ENCODE measurements at regions not wholly inside any gene's neighbourhood (a gene's known extent, or its start where the extent isn't known, plus 50 kb on each side); places are given as distances from the start of the nearest gene placed in this dataset.

DNA sequence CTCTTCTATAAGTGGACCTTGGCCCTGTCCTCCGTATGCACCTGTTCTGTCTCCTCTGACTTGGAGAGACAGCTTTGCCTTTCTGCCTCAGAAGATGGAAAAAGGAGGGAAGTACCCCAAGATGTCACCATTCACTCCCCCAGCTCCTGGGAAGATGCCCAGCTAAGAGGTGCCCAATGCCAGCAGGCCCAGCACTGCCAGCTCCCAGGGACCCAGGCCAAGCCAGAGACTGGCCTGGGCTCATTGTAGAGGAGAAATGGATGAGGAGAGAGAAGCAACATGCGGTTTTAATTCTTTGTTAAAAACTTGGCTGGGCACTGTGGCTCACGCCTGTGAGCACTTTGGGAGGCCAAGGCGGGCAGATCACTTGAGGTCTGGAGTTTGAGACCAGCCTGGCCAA is 111.5 kb upstream of the ZNF507 start:
- no peak for DNase-seq (ENCODE audit: low read depth in 2 of 2)

DNA sequence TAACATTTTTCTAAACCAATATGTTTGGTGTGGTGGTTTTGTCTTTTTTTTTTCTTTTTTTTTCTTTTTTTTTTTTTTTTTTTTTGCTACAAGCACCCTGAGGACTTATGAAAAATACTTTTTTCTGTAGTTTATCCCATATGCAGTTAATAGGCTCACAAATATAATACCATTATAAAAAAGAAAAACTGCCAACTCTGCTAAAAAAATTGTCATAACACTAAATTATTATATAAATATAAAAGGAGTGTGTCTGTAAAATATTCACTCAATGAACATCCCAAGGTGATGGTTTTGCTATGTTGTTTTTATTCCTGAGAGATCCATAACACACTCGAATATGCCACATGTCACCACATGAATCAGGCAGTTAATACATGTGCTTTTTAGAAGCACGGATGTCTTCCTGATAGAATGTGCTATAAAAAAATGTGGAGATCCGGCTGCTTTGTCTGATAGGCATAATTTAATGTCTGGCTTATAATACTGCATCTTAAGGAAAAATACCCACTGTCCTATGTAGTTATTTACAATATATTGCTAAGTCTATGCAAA is 110.7 kb upstream of the ZNF507 start:
- no peak for DNase-seq (ENCODE audit: low read depth in 2 of 2)

DNA sequence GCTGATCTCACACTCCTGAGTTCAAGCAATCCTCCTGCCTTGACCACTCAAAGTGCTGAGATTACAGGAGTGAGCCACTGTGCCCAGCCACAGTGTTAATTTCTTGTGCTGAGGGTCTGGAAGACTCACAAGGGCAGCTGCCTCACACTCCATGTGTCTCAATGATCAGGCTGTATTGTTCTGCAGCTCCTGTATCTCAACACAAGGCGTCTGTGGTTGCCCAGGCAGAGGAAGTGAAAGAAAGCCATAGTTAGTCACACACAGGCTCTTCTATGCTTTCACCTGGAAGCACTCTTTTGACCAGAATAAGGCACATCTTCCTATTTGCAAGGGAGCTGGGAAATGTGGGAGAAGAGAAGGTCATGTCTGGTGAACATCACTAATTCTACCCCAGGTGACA is 107.3 kb upstream of the ZNF507 start:
- no peak for DNase-seq (ENCODE audit: low read depth in 2 of 2)

DNA sequence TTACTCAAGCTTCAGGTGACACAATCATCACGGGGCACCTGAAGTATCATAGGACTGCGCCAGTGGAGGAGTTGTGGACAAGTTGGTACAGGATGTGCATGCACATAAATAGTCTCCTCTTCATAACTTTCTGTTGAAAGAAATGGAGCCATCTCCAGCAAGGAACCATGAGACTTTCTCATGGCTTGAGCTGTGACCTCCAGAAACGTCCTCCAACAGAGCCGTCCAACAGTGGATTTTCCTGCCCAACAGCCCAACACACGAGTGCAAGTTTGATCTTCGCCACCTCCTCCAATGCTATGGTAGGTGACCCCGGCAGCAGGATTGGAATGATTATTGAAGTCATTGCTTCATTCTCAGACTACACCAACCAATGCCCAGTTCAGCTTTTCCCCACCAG is 105.1 kb upstream of the ZNF507 start:
- no peak for DNase-seq (ENCODE audit: low read depth in 2 of 2)

DNA sequence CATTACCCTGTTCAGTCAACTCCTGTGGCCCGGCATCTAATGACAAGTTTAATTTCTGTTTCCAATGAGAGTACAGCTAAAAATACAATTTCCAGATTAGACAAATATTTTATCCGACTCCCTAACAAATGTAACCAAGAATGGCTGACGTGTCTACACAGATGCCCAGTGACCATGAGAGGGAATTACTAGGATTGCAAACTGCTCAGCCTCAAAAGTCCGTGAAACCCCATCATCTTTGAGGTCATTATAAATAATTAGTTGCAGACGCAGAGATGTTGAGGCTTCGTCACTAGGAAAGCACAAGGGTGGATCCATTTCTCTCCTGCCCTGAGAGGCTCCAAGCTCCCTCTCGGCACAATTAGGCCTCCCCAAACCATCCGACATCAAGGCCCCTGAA is 104.1 kb upstream of the ZNF507 start:
- no peak for DNase-seq (ENCODE audit: low read depth in 2 of 2)

DNA sequence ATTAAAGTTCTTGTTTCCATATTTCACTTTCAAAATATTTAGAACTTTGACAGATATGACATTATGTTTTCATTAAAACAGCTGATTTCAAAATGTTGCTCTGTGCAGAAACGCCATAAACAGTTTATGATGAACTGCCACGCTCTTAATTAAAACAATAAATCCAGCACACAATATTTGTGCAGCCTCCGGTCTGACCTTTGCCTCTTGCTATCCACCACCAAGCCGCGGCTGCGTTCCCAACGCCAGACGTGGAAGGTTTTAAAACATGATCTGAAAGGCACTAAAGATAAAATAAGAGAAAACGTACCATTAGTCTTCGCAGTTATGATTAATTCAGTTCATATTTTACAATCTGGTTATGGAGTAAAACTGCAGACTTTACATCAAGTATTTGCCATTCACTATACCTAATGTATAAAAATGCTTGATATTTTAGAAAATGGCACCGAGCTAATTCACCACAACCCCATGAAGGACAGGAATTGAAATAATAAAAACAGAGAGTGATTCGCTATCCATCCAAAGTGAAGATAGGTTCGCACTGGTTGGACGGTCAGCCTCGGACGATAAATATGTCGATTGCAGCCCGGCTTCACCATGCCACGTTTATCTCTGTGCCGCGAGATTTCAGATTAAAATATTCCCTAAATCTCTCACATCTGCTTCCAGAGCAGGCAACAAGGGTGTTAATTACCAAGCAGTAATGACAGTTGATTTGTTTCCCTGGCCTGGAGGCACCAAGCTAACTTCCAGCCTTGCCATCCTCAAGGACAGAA is 103.3 kb upstream of the ZNF507 start:
- DNase-seq (ENCODE audit: low read depth in 2 of 2) = no peak

DNA sequence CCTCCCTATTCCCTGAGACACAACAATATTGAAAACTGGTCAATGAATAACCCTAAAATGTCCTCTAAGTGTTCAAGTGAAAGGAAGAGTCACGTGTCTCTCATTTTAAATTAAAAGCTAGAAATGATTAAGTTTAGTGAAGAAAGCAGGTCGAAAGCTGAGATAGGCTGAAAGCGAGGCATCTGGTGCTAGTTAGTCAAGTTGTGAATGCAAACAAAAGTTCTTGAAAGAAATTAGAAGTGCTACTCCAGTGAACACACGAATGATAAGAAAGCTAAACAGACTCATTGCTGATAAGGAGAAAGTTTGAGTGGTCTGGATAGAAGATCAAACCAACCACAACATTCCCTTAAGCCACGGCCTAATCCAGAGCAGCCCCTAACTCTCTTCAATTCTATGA is 99.4 kb upstream of the ZNF507 start:
- DNase-seq (ENCODE audit: low read depth in 2 of 2) = no peak

DNA sequence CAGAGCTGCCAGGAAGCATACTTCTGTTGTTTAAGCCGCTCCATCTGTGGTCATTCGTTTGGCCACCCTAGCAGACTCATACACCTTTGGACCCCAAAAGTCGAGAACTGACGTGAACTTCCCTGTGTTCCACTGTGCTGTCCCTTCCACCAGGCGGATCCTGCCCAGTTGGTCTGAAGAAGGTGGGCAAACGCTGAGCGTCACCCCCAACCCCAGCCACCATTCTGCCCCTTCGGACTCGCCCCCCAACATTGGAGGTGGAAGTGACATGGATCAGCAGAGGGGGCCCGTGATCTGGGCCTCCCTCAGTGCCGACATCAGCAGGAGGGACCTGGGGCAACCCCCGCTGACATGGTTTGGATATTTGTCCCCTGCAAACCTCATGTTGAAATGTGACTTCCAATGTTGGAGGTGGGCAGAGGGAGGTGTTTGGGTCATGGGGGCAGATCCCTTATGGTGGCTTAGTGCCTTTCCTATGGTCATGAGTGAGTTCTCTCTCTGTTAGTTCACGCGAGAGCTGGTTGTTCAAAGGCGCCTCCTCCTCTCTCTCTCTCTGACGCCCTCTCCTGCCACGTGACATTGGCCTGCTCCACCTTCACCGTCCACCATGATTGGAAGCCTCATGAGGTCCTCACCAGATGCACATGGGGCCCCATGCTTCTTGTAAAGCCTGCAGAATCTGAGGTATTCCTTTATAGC is 93.6 kb upstream of the ZNF507 start:
- DNase-seq (ENCODE audit: low read depth in 2 of 2) = no peak

DNA sequence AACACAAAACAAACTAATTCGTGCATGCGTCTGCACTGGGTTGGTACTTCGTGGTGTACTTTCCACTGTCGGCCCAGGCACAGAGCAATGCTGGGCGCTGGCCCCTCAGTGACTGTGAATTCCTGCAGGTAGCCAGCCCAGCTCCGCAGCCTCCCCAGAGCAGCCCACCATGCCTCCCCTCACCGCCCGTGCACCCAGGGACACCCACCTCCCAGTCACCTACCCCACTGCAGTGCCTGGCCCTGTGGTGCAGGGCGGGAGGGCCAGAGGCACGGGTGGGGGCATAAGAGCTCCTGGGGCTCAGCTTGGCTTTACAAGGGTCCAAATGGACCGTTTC is 93.1 kb upstream of the ZNF507 start:
- no peak for DNase-seq (ENCODE audit: low read depth in 2 of 2)

DNA sequence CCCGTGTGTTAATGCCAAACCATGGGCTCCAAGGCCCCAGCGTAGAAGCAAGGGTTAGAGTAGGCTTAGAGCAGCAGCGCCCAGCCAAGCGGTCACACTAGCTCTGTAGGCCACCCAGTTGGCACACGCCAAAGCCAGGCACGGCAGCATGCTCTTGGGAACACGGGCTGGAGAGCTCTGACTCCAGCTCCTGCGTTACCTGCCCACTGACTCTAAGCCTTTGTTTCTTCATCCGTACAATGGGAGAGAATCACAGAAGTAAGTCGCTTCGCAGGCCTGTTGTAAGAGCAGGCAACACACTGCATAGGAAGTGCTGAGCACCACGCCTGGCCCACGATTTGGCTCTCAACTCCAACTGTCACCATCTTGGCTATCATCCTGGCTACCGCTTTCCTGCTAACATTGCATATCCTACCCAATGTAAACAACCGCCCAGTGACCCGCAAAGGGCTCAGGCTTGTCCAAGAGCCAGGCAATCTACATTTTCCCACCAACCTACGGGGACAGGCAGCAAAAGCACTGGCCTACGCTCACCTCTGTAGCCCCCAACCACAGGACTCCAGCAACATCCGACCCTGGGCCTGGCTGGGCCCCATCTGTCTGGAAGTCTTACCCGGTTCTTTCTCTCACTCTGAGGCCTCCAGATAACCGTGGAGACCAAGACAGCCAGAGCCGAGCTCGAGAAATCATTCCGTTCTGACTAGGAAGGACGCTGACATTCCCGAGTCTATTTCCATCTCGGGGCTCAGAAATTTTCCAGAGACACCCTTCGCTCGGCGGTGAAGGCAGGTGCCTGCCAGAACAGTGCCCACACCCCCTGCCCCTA is 91.5 kb upstream of the ZNF507 start:
- DNase-seq (ENCODE audit: low read depth in 2 of 2) = no peak

DNA sequence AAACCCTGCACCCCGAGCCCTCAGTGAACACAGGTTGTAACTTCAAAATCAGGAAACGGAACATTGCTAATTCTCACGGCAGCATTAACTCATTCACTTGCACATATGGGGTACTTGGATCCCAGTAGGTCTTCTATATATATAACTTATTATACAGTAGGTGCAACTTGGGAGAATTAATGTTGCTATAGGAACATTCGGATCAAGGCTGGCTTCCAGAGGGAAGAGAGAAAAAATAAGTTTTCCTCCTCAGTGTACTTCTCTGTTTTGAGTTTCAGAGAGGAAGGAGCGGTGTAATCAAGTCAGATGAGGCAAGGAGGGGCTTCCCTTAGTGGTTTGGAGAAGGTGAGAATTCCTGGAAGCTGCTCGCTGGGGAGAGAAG is 90.9 kb upstream of the ZNF507 start:
- DNase-seq (ENCODE audit: low read depth in 2 of 2) = no peak

DNA sequence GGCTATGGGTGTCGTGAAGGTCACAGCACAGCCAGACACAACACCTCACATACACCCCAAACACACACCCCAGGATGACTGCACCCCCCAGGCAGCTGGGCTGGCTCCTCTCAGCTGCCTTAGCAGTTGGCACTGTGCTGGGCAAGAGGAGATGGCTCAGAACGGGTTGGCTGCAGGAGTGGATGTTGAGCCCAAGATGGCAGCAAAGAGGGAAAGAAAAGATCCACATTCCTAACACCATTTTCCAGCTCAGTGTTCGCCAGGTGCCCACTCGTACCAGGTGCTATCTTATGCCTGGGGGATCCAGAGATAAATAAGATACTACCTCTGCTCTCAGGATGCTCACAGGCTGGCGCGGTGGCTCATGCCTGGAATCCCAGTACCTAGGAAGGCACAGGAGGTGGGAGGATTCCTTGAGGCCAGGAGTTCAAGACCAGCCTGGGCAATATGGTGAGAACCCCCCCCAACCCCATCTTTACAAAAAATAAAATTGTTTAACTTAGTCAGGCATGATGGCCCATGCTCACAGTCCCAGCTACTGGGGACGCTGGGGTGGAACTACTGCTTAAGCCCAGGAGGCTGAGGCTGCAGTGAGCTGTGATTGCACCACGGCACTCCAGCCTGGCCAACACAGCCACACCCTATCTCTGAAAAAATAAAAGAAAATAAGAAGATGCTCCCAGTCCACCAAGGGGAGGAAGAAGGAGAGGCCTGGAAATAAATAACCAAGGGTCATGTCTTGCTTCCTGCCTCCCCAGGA is 89.7 kb upstream of the ZNF507 start:
- no peak for DNase-seq (ENCODE audit: low read depth in 2 of 2)

DNA sequence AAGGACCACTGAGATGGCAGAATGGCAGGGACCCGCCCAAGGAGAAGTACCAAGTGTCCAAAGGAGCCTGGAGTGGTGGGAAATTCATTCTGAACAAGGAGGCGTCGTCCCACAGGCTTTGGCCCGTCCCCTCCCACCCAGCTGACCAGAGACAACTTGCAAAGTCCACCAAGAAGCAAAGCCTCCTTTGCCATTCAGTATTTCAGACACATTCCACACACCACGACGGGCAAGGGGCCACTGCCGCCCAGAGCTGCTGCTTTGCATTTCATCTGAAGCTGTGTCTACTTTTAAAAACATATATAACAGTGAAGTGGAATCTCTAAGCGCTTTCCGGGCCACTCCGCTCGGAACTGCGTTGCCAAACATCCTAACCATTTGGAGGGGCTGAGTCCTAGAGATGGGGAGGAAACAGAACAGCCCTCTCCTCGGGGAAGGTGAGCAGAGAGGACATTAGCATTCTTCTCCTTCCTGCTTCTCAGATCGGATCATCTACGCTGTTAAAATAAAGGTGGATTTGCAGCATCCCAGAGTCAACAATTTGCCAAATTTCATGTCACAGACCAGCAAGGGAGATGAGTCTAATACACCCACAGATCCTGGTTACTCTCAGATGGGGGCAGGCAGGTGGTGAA is 89.0 kb upstream of the ZNF507 start:
- DNase-seq (ENCODE audit: low read depth in 2 of 2) = no peak

DNA sequence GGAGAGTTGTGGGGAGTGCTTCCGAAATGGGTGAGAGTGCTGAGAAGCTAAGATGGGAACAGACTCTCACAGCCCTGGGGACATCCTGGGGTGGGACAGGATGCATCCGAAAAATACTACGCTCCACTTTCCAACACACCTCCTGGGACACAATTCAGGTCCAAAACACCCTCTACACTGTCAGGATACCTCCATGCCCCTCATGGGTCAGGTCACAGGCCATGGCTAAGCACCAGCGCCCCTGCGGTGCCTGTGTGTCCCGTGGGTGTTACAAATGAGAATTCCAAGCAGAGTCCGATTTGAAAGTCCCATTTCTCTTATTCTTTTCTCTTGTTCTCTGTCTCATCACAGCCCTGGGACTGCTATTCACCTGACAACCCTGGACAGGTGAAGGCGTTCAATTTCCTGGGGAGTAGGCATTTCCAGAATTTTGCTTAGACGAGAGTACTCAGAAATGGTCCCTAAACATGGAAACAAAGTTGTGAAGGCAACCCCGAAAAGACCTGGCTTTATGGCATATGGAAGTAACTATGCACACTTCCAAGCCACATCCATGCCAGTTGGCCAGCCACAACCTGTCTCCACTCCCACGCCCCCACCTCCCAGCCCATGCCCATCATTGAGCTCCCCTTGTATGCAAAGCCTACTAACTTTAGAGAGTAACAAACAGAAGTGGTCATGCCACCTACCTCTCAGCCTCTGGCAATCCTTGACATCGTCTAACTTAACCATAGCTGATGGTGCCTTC is 87.9 kb upstream of the ZNF507 start:
- no peak for DNase-seq (ENCODE audit: low read depth in 2 of 2)

DNA sequence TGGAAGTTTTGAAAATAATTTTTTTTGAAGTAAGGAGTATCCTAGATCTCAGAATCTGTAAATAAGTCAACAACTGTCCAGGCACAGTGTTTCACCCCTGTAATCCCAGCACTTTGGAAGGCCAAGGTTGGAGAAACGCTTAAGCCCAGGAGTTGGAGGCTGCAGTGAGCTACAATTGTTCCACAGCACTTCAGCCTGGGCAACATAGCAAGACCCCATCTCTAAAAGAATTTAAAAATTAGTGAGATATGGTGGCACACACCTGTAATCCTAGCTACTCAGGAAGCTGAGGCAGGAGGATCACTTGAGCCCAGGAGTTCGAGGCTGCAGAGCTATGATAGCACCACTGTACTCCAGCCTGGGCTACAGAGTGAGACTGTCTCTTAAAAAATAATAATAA is 87.2 kb upstream of the ZNF507 start:
- DNase-seq (ENCODE audit: low read depth in 2 of 2) = no peak

DNA sequence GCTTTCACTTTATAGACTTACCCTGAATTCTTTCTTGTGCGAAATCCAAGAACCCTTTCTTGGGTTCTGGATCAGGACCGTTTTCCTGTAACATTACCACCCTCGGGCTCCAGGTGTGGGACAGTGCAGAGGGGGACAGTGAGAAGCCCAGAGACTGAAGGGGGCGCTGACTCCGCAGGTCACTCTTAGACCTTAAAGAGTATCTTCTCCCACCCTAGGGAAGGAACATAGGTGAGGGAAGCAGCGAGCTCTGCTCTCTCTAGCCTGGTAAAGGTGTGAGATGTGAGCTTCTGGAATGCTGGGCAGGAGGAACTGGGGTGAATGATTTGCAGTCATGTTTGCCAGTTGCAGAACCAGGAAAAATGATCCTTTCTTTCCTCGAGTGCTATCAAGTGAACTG is 80.8 kb upstream of the ZNF507 start:
- DNase-seq (ENCODE audit: low read depth in 2 of 2) = no peak

DNA sequence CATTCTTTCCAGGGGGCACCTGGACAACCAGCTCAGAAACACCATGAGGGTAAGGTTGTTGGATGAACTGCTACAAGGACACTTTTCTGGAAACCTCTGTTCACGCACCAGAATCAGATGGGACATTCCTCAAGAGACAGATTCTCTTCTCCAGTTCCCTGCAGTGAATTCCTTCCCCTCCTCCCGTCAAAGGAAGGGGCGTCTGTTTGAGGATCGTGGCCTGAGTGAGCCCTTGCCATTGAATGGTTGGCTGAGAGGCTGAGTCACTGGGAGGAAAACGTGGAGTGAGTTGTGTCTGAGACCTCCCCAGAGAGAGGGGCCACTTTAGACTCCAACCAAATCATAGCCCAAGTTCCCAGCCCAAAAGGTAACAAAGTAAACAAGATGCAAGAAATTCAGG is 79.4 kb upstream of the ZNF507 start:
- DNase-seq (ENCODE audit: low read depth in 2 of 2) = no peak

DNA sequence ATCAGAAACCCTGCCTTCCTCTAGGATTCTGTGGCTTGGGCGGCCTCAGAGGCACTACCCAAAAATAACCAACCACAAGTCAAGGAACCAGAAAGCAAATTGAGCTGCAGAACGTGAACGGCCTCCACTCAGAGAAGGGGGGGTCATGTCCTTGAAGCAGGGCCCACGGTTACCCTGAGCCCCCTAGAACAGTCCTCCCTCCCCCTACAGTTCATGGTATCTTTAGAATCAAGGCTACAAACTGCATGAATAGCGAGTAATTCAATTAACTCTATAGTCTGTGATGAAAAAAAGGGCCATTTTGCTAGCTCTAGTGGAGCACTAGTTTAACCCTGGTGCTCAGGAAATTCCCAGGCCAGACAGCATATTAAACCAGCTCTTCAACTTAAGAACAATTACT is 79.0 kb upstream of the ZNF507 start:
- DNase-seq (ENCODE audit: low read depth in 2 of 2) = no peak

DNA sequence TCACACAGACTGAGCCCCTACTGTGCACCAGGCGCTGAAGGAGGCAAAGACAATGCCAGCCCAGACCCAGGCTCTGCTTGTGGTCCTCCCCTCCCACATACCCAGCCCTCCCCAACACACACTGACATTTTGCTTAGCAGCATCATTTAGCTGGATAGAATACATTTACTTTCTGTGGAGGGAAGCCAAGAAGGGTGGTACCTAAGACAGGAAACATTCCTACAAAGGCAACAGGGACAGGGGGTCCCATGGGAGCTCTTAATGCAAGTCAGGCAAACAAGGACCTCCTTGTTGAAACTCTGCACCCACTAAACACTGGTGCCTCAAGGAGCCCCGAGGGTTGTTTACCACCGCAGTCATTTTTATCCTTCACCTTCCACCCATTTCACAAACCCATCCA is 77.0 kb upstream of the ZNF507 start:
- no peak for DNase-seq (ENCODE audit: low read depth in 2 of 2)

DNA sequence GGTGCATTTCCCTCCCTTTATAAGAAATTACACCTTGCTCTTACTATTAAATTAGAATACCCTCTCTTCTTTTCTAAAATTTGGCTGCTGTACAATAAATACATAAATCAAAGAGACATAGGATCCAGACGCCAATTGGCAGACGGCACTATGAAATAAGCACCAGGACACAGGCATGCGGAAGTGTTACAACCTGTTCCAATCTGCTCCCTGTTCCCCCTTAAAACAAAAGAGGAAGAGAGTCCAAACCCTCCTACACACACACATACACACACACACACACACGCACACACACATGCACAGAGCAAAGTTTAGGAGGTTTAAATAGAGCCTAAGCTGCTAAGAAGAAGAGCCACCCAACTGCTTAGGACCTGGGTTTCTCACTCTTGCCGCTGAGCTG is 75.6 kb upstream of the ZNF507 start:
- DNase-seq (ENCODE audit: low read depth in 2 of 2) = no peak

DNA sequence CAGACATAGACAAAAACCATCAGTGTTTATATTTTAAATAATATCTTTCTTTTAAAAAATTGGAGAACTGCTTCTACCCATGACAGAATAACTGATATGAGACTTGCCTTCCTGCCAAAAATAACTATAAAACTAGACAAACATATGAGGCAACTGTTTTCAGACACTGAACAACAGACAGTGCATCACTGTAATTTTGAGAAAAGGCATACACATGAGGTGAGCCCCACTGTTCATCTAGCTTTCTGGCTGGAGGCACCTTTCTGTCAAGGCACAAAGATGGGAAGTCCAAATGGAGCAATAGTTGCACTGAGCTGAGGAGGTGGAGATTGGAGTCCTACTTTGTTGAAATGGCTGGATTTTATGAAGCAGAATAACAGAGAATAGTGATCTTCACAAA is 71.9 kb upstream of the ZNF507 start:
- no peak for DNase-seq (ENCODE audit: low read depth in 2 of 2)

All from stimulated activated CD4-positive, alpha-beta T cell treated with anti-CD3 and anti-CD28 coated beads, Interleukin-1b, Interleukin-23, amount 100 ng/mL, for 4 hours (primary cell).